SK-N-MC (cell line): ENCODE measurements at regions not wholly inside any gene's neighbourhood (a gene's known extent, or its start where the extent isn't known, plus 50 kb on each side); places are given as distances from the start of the nearest gene placed in this dataset.

Source experiments
- DNase-seq: peaks from one replicate; pipeline ENCODE4 v3.0.0-alpha.2; 2011; ENCODE audit warnings: low read depth, low spot score
- H3K27ac ChIP-seq: fragments of 200-600 bp; sonication (generic); 2 replicates; pipeline ENCODE4 v1.5.1; 2016; ENCODE audit warnings: mixed run types
- H3K36me3 ChIP-seq: fragments of 200-600 bp; sonication (generic); 2 replicates; pipeline ENCODE4 v1.6.1; 2017; ENCODE audit warnings: antibody characterized with exemption, low read length, mixed read lengths; ENCODE audit not compliant: insufficient read depth
- H3K4me3 ChIP-seq: fragments of 200-600 bp; sonication (generic); 2 replicates; pipeline ENCODE4 v1.5.1; 2016
- H3K9ac ChIP-seq: fragments of 200-600 bp; sonication (generic); 2 replicates; pipeline ENCODE4 v1.8.0; 2017; ENCODE audit warnings: mixed run types, mixed read lengths; ENCODE audit not compliant: insufficient read length
- H3K9me3 ChIP-seq: fragments of 200-600 bp; sonication (generic); 2 replicates; pipeline ENCODE4 v1.6.1; 2017; ENCODE audit warnings: low read depth, mild to moderate bottlenecking, antibody characterized with exemption, low read length, moderate library complexity, mixed read lengths
- EZH2 ChIP-seq: fragments of 200-600 bp; sonication (generic); IDR thresholded peaks from one replicate; pipeline ENCODE4 v1.6.1; 2017; ENCODE audit warnings: antibody characterized with exemption
- FOXP2 ChIP-seq: optimal IDR thresholded peaks from 2 replicates; pipeline ENCODE3; 2011; ENCODE audit warnings: mild to moderate bottlenecking, moderate library complexity; ENCODE audit not compliant: insufficient read depth; ENCODE audit errors: extremely low read length, control extremely low read depth
- POLR2AphosphoS5 ChIP-seq: IDR thresholded peaks from 2 replicates; pipeline ENCODE4 v1.6.1; 2012; ENCODE audit warnings: mild to moderate bottlenecking, low read depth, low read length, borderline replicate concordance

DNA sequence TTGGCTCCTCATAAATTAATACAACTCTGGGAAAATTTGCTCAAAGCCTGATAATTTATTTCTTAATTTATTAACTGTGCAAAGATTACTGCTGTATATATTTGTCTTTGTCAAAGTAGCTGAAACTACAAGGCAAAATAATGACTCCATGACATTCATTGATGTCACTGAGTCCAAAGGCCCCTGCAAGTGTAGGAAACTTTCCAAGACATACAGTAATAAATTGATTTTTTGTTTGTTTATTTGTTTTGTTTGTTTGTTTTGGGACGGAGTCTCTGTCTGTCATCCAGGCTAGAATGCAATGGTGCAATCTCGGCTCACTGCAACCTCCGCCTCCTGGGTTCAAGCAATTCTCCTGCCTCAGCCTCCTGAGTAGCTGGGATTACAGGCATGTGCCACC lies 96.8 kb upstream of the LPP start:
- Histone ChIP-seq H3K36me3 (no peaks in the 10 kb centered on the region), H3K27ac (no peak overlapping the region), H3K9ac (no peak overlapping the region), H3K4me3 (no peak overlapping the region), H3K9me3 (no peaks in the 10 kb centered on the region)
- no peak for TF ChIP-seq POLR2AphosphoS5
- TF ChIP-seq FOXP2, result no peak
- TF ChIP-seq EZH2, result no peak
- DNase-seq, result no peak

DNA sequence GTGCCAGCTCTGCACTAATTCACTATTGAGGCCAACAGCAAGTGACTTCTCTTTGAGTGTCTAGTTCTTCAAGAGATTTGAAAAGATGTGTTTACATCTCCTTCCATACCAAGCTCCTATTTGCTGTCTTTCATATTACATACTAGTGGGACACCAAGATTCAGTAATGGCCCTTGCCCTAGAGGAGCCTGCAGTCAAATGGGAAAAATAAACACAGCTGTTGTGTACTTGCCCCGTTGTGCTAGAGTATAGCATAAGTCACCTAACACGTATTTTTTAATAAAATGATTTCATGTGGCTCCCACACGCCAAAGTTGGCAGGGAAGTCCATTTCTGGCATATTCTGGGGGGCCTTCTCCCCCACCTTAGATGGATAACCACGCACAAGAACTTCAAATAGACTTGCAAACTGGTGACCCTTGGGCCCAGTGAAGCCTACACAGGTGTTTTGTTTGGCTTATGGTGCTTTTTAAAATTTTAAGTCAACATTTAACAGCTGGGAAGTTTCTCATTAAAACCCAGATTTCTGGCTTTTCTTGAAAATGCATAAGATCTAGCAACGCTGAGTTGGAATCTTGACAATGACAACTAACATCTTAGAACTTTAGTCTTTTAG lies 95.3 kb upstream of the LPP start:
- no peak for DNase-seq
- Histone ChIP-seq H3K9me3 (no peaks in the 10 kb centered on the region), H3K4me3 (no peak overlapping the region), H3K36me3 (no peaks in the 10 kb centered on the region), H3K27ac (no peak overlapping the region), H3K9ac (no peak overlapping the region)
- TF ChIP-seq EZH2 (no peak), FOXP2 (no peak), POLR2AphosphoS5 (no peak)

- H3K9me3 ChIP-seq, result no peaks in the 10 kb centered on the region
- no peak overlapping the region for H3K27ac ChIP-seq
- no peak overlapping the region for H3K9ac ChIP-seq
- no peak for TF ChIP-seq FOXP2
- no peak for TF ChIP-seq POLR2AphosphoS5
- TF ChIP-seq EZH2, result no peak
- DNase-seq, result no peak
- no peak overlapping the region for H3K4me3 ChIP-seq
- no peaks in the 10 kb centered on the region for H3K36me3 ChIP-seq
Observed at GRCh38 chr3:188059351-188059750, 94.6 kb upstream of the LPP start.

GRCh38 chr3:188060264-188060835 lies 93.6 kb upstream of the LPP start:
- DNase-seq, result no peak
- Histone ChIP-seq H3K9me3 (no peaks in the 10 kb centered on the region), H3K27ac (no peak overlapping the region), H3K9ac (no peak overlapping the region), H3K36me3 (no peaks in the 10 kb centered on the region), H3K4me3 (no peak overlapping the region)
- TF ChIP-seq FOXP2, result no peak
- TF ChIP-seq EZH2, result no peak
- no peak for TF ChIP-seq POLR2AphosphoS5

- H3K27ac ChIP-seq, result no peak overlapping the region
- no peaks in the 10 kb centered on the region for H3K9me3 ChIP-seq
- no peak for TF ChIP-seq EZH2
- no peak for TF ChIP-seq POLR2AphosphoS5
- TF ChIP-seq FOXP2, result no peak
- no peaks in the 10 kb centered on the region for H3K36me3 ChIP-seq
- H3K4me3 ChIP-seq, result no peak overlapping the region
- DNase-seq, result no peak
- H3K9ac ChIP-seq, result no peak overlapping the region
Observed at GRCh38 chr3:188060840-188061544, 93.0 kb upstream of the LPP start.

DNA sequence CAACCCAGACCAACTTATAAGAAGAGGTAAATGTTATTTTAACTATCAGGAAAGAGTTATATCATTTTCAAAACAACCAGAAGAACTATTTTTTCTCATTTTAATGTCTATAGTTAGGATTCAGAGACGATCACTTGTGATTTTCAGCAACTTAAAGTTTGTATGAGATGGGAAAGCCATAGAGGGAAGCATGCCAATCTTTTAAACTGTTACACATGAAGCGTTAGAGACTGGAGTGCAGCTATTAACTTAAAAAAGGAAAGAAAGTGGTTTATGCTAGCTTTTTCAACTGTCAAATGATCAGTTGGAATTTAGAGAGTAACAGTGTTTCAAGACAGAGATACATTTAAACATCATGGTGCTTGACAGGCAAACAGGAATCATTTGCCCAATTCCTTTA lies 91.7 kb upstream of the LPP start:
- Histone ChIP-seq H3K27ac (no peak overlapping the region), H3K9me3 (no peaks in the 10 kb centered on the region), H3K4me3 (no peak overlapping the region), H3K36me3 (no peaks in the 10 kb centered on the region), H3K9ac (no peak overlapping the region)
- DNase-seq, result no peak
- TF ChIP-seq POLR2AphosphoS5, result no peak
- TF ChIP-seq EZH2, result no peak

DNA sequence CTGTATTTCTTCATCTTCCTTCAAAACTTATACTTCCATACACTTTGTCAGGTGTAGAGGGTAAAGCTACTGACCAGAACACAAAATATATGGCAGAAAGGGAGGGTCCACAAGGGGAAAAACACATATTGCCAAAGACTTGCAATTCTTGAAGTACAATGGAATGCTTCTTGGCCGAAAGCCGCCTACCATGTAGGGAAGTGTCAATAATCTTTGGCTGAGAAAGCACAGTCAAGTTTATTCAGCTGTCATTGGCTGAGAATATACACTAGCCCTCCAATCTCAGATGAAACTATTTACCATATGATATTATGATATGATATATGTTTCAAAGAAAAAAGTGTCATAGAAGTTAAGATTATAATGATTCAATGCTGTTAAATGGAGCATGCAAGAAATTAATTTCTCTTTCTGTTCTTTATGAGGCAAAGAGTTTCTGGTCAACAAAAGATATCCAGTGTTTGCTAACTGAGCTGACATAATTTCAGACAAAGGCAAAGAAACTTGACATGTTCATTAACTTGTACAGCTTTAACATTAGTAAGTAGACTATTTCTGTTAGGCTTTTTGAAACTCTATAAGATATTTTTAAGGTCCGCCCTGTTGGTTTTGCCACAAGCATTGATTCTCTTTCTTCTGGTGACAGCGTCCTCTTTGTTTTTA lies 89.0 kb upstream of the LPP start:
- TF ChIP-seq FOXP2, result no peak
- TF ChIP-seq EZH2, result no peak
- no peak for TF ChIP-seq POLR2AphosphoS5
- Histone ChIP-seq H3K4me3 (no peak overlapping the region), H3K9ac (no peak overlapping the region), H3K9me3 (no peaks in the 10 kb centered on the region), H3K36me3 (no peaks in the 10 kb centered on the region), H3K27ac (no peak overlapping the region)
- DNase-seq, result no peak

- H3K36me3 ChIP-seq, result no peaks in the 10 kb centered on the region
- TF ChIP-seq POLR2AphosphoS5 (no peak), FOXP2 (no peak), EZH2 (no peak)
- no peak overlapping the region for H3K27ac ChIP-seq
- no peak overlapping the region for H3K4me3 ChIP-seq
- no peak overlapping the region for H3K9ac ChIP-seq
- DNase-seq, result no peak
- no peaks in the 10 kb centered on the region for H3K9me3 ChIP-seq
Observed at GRCh38 chr3:188066141-188066540, 87.8 kb upstream of the LPP start.
